HCT116 (cell line): ENCODE measurements at regions not wholly inside any gene's neighbourhood (a gene's known extent, or its start where the extent isn't known, plus 50 kb on each side); places are given as distances from the start of the nearest gene placed in this dataset.

Experiments used
- ATAC-seq: fragments of 200-7000 bp; cut with Tn5 transposase; 2 replicates; pipeline ENCODE4 v1.9.1; 2020; ENCODE audit warnings: mild to moderate bottlenecking, moderate library complexity
- BruUV-seq: library from RNA; stranded (reverse); fragments of 400-500 nt; replicated peaks from 2 replicates; lab custom pipeline; 2021; lab: Mats Ljungman, UMichigan
- CTCF ChIA-PET: fragments of 300-600 bp; sonication (Branson Sonifier 250); formaldehyde crosslinking; loops from one replicate; lab custom pipeline; 2021; ENCODE audit warnings: antibody characterized with exemption; lab: Charles Lee
- POLR2A ChIA-PET: fragments of 300-600, 350-600 bp; sonication (Branson Sonifier 250); formaldehyde crosslinking; loops from one replicate; lab custom pipeline; 2021; ENCODE audit warnings: antibody characterized with exemption; lab: Charles Lee
- RAD21 ChIA-PET, 2 experiments: fragments of 300-600 bp; sonication (Branson Sonifier 250); formaldehyde crosslinking; loops; one replicate each; lab custom pipeline; 2023; ENCODE audit warnings: low total read pairs in 2 of 2; ENCODE audit not compliant: uncharacterized antibody in 2 of 2, unreplicated experiment in 2 of 2, low non-redundant PET in 1 of 2; lab: Charles Lee
- DNase-seq: peaks from one replicate; pipeline ENCODE4 v3.0.0-alpha.2; 2010; ENCODE audit warnings: low read depth, low spot score
- H2AFZ ChIP-seq: fragments of 200-600 bp; shearing (Covaris generic), sonication (generic); 2 replicates; pipeline ENCODE4 v1.6.1; 2017; ENCODE audit warnings: low read depth, mixed run types, mixed read lengths, antibody characterized with exemption, low read length; ENCODE audit not compliant: poor library complexity, severe bottlenecking
- H3K27ac ChIP-seq: 2 replicates; pipeline ENCODE4 v1.5.1; 2012; ENCODE audit warnings: low read depth, low read length
- H3K27me3 ChIP-seq: fragments of 200-600 bp; sonication (generic); 2 replicates; pipeline ENCODE4 v1.6.1; 2016; ENCODE audit warnings: mixed run types, low read length, mixed read lengths; ENCODE audit not compliant: insufficient read depth
- H3K36me3 ChIP-seq, 2 experiments: fragments of 200-500 bp in 1 of 2; fragments of 200-600 bp in 1 of 2; sonication (Bioruptor generic) in 1 of 2; sonication (generic) in 1 of 2; 2 replicates each; pipeline versions ENCODE4 v1.5.1 to v1.6.1; 2014 to 2016; ENCODE audit warnings: low read length in 2 of 2, inconsistent platforms in 1 of 2, mixed read lengths in 1 of 2, mixed run types in 1 of 2; ENCODE audit not compliant: insufficient read depth in 2 of 2, control insufficient read depth in 1 of 2
- H3K4me1 ChIP-seq, 2 experiments: fragments of 200-600 bp in 1 of 2; sonication (generic) in 1 of 2; 2 replicates each; pipeline versions ENCODE4 v1.5.1 to v1.6.1; 2012 to 2017; ENCODE audit warnings: low read length in 2 of 2, inconsistent platforms in 1 of 2, mild to moderate bottlenecking in 1 of 2, mixed read lengths in 1 of 2, mixed run types in 1 of 2, moderate library complexity in 1 of 2; ENCODE audit not compliant: insufficient read depth in 2 of 2, control insufficient read depth in 1 of 2
- H3K4me2 ChIP-seq: fragments of 200-600 bp; sonication (generic); 2 replicates; pipeline ENCODE4 v1.6.1; 2017; ENCODE audit warnings: mixed run types, low read length, mixed read lengths
- H3K4me3 ChIP-seq, 2 experiments: fragments of 200-600 bp in 1 of 2; sonication (generic) in 1 of 2; replicated peaks in 1 of 2; 2 replicates each; pipeline ENCODE4 v1.5.1; 2011 to 2016; ENCODE audit warnings: low read length in 2 of 2, control low read depth in 1 of 2, low read depth in 1 of 2, mild to moderate bottlenecking in 1 of 2, mixed read lengths in 1 of 2, mixed run types in 1 of 2
- H3K79me2 ChIP-seq: fragments of 200-600 bp; sonication (generic); 2 replicates; pipeline ENCODE4 v1.6.1; 2017; ENCODE audit warnings: mild to moderate bottlenecking, mixed run types, low read length, moderate library complexity, mixed read lengths; ENCODE audit not compliant: insufficient read depth
- H3K9ac ChIP-seq: fragments of 200-600 bp; sonication (generic); 2 replicates; pipeline ENCODE4 v1.6.1; 2016; ENCODE audit warnings: low read length, mixed read lengths
- H3K9me2 ChIP-seq: fragments of 200-600 bp; sonication (generic), shearing (Covaris generic); 2 replicates; pipeline ENCODE4 v1.6.1; 2017; ENCODE audit warnings: mixed run types, mild to moderate bottlenecking, moderate library complexity; ENCODE audit not compliant: insufficient read depth
- H3K9me3 ChIP-seq, 2 experiments: fragments of 200-500 bp in 1 of 2; fragments of 200-600 bp in 1 of 2; sonication (Bioruptor generic) in 1 of 2; sonication (generic) in 1 of 2; 2 replicates each; pipeline ENCODE4 v1.6.1; 2014 to 2017; ENCODE audit warnings: low read length in 2 of 2, mixed read lengths in 2 of 2, inconsistent platforms in 1 of 2, low read depth in 1 of 2, mild to moderate bottlenecking in 1 of 2, mixed run types in 1 of 2, moderate library complexity in 1 of 2; ENCODE audit not compliant: control insufficient read depth in 1 of 2, insufficient read depth in 1 of 2
- H4K20me1 ChIP-seq: fragments of 200-600 bp; sonication (generic), shearing (Covaris generic); 2 replicates; pipeline ENCODE4 v1.6.1; 2017; ENCODE audit warnings: mixed run types, mild to moderate bottlenecking, moderate library complexity; ENCODE audit not compliant: insufficient read depth
- CEBPB ChIP-seq: IDR thresholded peaks from 2 replicates; pipeline ENCODE4 v1.6.1; 2012; ENCODE audit warnings: low read depth
- FOSL1 ChIP-seq: IDR thresholded peaks from 2 replicates; pipeline ENCODE4 v1.6.1; 2012; ENCODE audit warnings: low read depth
- RAD21 ChIP-seq: IDR thresholded peaks from 2 replicates; pipeline ENCODE4 v1.6.1; 2012; ENCODE audit warnings: low read depth, mild to moderate bottlenecking
- SP1 ChIP-seq: IDR thresholded peaks from 2 replicates; pipeline ENCODE4 v1.6.1; 2012; ENCODE audit warnings: low read depth
- YY1 ChIP-seq: IDR thresholded peaks from 2 replicates; pipeline ENCODE4 v1.6.1; 2011; ENCODE audit warnings: low read length, low read depth, moderate library complexity, mild to moderate bottlenecking; ENCODE audit not compliant: insufficient replicate concordance; ENCODE audit errors: extremely low read depth
- ZNF274 ChIP-seq: fragments of 200-500 bp; sonication (Bioruptor generic); IDR thresholded peaks from 2 replicates; pipeline ENCODE4 v1.6.1; 2014; ENCODE audit warnings: mild to moderate bottlenecking, low read depth, low read length, inconsistent platforms
- intact Hi-C: fragments of 100-400 bp; cut with micrococcal nuclease; formaldehyde crosslinking; loops from 2 replicates; pipeline ENCODE4 v1.10.0; 2022
- TF ChIP-seq, protein P1 (sequence below): IDR thresholded peaks from 2 replicates; pipeline ENCODE4 v1.6.1; 2012; ENCODE audit warnings: low read depth

DNA sequence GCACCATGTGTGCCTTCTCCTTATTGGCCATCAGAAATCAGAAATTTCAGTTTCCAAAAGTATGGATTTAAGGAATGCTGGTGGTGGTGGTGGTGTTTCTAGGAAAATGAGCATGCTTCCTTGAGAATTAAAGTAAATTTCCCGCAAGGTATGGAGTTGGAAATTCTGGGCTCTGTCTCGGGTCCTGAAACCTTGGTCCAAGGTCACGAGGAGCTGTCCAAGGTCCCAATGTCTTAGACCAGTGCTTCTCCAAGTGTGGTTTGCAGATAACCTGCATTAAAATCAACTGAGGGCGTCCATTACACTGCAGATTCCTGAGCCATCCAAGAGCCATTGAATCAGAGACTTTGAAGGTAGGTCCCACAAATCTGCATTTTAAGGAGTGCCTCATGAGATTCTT lies 210.9 kb upstream of the PKDCC start:
- H3K27ac ChIP-seq = no peak overlapping the region
- ATAC-seq = no peak
- no peak overlapping the region for H3K4me3 ChIP-seq
- ChIA-PET CTCF (no interaction called here), RAD21 (no interaction called here), POLR2A (no interaction called here)
- H3K79me2 ChIP-seq = no peaks in the 10 kb centered on the region
- no peaks in the 10 kb centered on the region for H3K9me3 ChIP-seq
- DNase-seq = peak; percentile 7
- intact Hi-C loops = no loop called here
- no peak overlapping the region for H3K4me2 ChIP-seq
- no TSS peak for BruUV-seq
- H3K4me1 ChIP-seq = peaks cover 5 to 12% of the 10 kb centered on the region in 2 experiments; a peak in 3 of 4 replicates
- H4K20me1 ChIP-seq = no peaks in the 10 kb centered on the region
- peaks cover 20% of the 10 kb centered on the region for H3K27me3 ChIP-seq
- no peaks in the 10 kb centered on the region for H3K36me3 ChIP-seq
- TF ChIP-seq, protein P1, sequence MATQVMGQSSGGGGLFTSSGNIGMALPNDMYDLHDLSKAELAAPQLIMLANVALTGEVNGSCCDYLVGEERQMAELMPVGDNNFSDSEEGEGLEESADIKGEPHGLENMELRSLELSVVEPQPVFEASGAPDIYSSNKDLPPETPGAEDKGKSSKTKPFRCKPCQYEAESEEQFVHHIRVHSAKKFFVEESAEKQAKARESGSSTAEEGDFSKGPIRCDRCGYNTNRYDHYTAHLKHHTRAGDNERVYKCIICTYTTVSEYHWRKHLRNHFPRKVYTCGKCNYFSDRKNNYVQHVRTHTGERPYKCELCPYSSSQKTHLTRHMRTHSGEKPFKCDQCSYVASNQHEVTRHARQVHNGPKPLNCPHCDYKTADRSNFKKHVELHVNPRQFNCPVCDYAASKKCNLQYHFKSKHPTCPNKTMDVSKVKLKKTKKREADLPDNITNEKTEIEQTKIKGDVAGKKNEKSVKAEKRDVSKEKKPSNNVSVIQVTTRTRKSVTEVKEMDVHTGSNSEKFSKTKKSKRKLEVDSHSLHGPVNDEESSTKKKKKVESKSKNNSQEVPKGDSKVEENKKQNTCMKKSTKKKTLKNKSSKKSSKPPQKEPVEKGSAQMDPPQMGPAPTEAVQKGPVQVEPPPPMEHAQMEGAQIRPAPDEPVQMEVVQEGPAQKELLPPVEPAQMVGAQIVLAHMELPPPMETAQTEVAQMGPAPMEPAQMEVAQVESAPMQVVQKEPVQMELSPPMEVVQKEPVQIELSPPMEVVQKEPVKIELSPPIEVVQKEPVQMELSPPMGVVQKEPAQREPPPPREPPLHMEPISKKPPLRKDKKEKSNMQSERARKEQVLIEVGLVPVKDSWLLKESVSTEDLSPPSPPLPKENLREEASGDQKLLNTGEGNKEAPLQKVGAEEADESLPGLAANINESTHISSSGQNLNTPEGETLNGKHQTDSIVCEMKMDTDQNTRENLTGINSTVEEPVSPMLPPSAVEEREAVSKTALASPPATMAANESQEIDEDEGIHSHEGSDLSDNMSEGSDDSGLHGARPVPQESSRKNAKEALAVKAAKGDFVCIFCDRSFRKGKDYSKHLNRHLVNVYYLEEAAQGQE = peak; percentile 97
- TF ChIP-seq SP1 = no peak
- no peaks in the 10 kb centered on the region for H3K9me2 ChIP-seq
- no peak overlapping the region for H2AFZ ChIP-seq
- H3K9ac ChIP-seq = no peak overlapping the region

DNA sequence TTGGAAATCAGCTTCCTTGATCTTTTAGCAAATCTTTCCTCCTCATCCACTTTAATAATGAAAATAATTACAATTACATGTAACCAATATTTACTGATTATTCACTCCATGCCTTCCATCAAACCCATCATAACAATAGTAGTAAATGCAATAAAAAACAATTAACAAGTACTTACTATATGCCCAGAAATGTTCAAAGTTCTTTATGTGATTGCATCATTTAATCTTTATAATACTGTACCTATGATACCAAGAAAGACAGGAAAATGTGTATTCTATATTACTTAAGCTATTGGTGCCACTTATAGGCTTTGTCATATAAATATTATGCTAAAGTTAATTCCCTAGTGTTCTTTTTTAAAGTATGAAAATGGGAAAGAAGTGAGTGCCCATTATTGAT lies 210.2 kb upstream of the PKDCC start:
- H3K27me3 ChIP-seq = peaks cover 13% of the 10 kb centered on the region
- H3K4me1 ChIP-seq = peaks cover 5 to 13% of the 10 kb centered on the region in 2 experiments; a peak in 3 of 4 replicates
- H3K27ac ChIP-seq = no peak overlapping the region
- CTCF ChIA-PET = no interaction called here
- H2AFZ ChIP-seq = no peak overlapping the region
- no peak overlapping the region for H3K4me3 ChIP-seq
- no peaks in the 10 kb centered on the region for H4K20me1 ChIP-seq
- no peaks in the 10 kb centered on the region for H3K9me2 ChIP-seq
- RAD21 ChIA-PET = no interaction called here
- no peaks in the 10 kb centered on the region for H3K36me3 ChIP-seq
- intact Hi-C loops = no loop called here
- POLR2A ChIA-PET = no interaction called here
- no peak for TF ChIP-seq ZNF274
- no peak for TF ChIP-seq CEBPB
- TF ChIP-seq YY1 = no peak
- TF ChIP-seq FOSL1 = no peak
- TF ChIP-seq SP1 = no peak
- no peak for TF ChIP-seq RAD21
- TF ChIP-seq, protein P1 = no peak
- BruUV-seq = no TSS peak
- DNase-seq (no peak), ATAC-seq (no peak)
- no peak overlapping the region for H3K4me2 ChIP-seq
- H3K79me2 ChIP-seq = no peaks in the 10 kb centered on the region
- H3K9ac ChIP-seq = no peak overlapping the region
- H3K9me3 ChIP-seq = no peaks in the 10 kb centered on the region
